HG02588 (cell line): ENCODE measurements at regions not wholly inside any gene's neighbourhood (a gene's known extent, or its start where the extent isn't known, plus 50 kb on each side); places are given as distances from the start of the nearest gene placed in this dataset.
"Not testable (repeated sequence)": the region's sequence is repeated elsewhere in the genome, so short reads cannot be mapped to it uniquely, and the experiment has no call there.

Experiments
- ATAC-seq: cut with Tn5 transposase; IDR thresholded peaks from one replicate; pipeline ENCODE4 v1.9.1; 2021; ENCODE audit warnings: mild to moderate bottlenecking, moderate library complexity; ENCODE audit not compliant: unreplicated experiment

DNA sequence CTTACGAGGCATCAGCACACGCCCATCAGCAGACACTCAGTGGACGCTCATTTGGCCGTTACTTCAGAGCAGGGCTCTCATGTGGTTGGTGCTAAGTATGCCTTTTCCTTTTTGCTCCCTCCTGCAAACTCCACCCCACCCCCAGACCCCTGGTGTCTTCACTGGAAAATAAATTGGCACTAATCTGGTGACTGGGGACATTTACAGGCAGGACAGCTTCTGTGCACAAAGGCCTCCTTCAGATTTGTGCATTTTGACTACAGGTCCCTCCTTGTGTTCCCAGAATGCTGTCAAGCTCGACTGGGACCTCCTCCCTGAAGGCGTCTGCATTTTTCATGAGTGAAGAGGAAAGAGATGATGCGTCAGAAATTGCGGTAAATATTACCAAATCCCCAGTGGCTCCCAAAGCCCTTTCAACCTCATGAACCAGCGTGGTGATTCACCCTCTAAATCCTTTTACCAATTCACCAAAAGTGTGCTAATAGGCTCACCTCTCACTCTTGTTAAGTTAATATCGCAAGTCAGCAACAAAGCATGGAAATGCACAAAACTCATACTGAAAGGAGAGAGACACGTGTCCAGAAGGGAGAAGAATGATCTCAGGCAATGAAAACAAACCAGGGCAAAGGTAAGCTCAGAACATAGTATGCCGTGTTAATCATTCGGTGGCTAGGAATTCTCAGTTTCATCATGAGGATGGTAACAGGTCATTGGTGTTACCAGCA lies 119.0 kb downstream of the NKX6-1 start:
- ATAC-seq: no peak

DNA sequence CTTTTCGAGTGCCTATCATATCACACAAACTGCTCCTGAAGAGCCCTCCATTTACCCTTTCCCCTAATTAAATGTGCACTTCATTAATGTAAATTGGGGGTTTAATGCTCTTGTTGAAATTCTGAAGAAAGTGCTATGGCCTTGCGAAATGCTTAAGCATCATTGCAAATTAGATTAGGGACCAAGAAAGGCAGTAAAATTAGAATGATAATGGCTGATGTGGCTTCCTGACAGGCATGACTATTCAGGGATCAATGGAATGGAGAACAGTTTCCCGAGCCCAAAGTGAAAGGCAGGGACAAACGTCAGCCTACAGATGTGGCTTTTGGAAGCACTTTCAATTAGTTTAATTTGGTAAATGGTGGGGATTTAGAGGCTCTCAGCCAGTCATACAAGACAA lies 120.1 kb downstream of the NKX6-1 start:
- ATAC-seq: no peak

DNA sequence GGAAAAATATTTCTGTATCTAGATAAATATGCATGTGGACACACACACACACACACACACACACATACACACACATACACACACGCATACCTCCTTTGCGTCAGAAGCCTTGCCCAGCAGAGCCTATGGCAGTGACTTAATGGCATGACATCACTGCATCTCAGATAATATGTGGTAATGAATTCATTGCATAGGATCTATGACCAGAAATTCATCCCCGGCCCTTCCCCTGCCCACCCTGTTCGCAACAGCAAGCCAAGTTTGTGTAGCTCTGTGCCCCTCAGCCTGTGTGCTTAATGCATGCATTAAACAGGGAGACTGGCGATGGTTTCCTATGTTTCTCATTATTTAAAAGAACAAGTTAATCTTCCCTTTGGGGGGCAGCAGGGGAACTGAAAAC lies 120.7 kb downstream of the NKX6-1 start:
- ATAC-seq: no peak

DNA sequence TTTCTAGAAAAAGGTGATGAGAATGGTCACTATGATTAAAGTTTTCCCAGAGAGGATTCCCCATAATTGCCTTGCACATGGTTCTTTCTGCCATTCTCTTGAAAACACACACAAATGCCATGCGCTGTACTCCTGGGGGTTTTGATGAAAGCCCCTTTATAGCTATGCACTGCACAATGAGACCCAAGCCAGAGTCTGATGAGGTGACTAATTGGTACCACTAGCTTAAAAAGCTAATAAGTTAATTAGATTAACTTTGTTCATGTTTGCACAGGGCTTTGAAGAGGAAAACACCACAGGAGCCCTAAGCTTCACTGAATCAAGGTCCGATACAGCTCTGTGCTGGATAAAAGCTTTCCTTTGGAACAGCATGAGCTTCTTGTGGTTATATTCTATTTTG lies 132.2 kb downstream of the NKX6-1 start:
- ATAC-seq: no peak

DNA sequence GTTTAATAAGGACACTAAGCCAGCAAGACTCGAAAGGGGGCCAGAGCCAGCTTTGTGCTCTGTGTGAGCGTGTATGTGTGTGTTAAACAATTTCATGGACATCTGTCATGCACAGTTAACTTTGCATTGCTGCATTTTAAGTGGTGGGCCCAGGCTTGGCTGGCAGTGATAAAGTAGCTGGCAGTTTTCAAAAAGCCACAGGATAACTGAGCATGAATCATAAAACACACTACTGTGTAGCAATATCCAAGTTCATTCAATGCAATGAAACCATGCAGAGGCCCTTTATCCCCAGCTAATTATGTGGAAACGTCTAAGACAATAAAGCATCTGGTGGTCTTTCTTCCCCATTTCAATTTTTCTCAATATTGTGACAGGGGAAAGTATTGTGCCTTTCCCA lies 132.9 kb downstream of the NKX6-1 start:
- no peak for ATAC-seq

DNA sequence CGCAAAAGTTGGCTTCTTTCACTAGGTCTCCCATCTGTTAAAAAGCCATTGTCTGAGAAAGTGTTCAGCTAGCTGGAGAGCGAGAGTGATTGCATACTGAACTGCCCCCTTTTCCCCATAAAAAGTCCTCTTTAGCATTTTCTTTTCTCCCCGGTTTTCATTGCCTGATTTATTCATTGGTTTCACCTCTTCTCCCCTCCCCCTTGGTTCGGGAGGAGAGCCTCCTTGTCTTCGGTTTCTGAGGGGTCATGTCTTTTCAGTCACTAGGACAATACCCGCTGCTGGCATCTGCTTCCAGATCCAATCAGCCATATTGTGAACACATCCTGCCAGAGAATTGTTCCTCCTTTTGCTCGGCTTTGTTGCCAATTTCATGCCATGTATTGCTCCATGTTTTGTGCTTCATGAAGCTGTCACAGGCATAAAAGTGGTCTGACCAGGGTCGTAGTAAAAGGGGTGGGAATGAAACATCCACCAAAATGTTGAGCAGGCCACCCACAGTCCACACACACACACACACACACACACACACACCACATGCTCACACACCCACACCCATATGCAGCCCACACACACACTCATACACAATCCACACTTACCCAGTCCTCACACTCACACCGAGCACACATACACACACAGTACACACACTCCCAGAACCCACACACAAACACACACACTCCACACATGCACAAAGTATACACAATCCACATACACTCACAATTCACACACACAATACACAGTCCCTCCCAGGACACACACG lies 136.0 kb downstream of the NKX6-1 start:
- ATAC-seq: no peak

DNA sequence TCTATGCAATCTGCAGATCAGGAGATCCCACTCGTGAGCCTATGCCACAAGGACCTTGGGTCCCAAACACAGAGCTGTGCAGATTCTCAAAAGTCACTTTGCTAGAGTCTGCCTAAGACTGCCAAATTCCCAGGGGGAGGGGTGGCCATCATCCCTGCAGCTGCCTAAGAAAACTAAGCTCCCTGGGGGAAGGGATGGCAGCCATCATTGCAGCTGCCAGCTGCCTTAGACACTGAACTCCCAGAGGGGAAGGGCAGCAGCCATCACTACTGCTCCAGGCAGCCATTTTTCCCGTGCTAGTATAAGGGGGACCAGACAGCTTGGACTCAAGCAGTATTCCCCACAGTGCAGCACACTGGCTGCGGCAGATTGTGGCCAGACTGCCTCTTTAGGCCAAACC lies 156.9 kb downstream of the NKX6-1 start:
- no peak for ATAC-seq

DNA sequence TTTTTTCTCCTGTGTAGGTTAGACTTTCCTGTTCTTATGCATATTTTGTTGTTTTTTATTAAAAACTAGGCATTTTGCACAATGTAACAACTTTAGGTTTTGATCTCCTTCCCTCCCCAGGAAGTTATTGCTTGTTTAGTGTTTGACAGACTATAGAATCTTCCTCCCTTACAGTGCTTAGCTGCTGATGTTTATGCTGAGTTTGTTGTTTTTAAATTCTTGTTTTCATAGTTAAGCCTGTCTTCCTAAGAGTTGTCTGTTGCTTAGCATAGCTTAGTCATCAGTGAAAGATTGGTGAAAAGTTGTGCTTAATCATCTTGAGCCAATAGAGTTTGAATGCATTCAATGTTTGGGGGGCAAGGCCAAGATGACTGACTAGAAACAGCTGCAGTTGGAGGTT lies 157.5 kb downstream of the NKX6-1 start:
- no peak for ATAC-seq

DNA sequence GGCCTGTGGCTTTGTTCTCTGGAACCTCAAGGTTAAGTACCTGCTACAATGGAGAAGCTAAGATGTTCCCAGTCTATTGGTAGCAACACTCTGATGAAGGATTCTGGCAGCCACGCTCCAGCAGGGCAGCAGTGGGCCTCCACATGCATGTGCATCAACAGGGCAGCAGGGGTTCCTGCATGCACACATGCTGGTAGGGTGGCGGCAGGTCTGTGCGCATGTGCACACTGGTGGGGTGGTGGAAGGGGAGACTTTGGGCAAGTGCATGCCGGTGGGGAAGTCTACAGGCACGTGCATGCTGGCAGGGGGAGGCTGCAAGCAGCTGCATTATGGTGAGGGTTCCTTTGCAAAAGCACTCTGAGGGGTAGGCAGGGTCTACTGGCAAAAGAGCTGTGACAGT lies 160.7 kb downstream of the NKX6-1 start:
- ATAC-seq: no peak

DNA sequence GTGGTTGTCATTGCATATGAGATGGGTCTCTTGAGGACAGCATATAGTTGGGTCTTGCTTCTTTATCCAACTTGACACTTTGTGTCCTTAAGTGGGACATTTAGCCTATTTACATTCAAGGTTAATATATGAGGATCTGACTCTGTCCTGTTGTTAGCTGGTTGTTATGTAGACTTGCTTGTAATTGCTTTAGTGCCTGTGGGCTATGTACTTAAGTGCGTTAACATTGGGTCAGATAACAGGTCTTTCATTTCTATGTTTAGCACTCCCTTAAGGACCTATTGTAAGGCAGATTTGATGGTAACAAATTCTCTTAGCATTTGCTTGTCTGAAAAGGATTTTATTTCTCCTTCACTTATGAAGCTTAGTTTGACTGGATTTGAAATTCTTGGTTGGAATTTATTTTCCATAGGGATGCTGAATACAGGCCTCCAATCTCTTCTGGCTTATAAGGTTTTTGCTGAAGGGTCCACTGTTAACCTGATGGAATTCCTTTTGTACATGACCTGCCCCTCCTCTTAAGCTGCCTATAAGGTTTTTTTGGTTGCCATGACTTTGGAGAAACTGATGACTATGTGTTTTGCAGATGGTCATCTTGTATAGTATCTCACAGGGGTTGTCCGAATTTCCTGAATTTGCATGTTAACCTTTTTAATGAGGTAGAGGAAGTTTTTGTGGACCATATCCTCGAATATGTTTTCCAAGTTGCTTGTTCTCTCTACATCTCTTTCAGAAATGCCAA lies 162.0 kb downstream of the NKX6-1 start:
- ATAC-seq: no peak

DNA sequence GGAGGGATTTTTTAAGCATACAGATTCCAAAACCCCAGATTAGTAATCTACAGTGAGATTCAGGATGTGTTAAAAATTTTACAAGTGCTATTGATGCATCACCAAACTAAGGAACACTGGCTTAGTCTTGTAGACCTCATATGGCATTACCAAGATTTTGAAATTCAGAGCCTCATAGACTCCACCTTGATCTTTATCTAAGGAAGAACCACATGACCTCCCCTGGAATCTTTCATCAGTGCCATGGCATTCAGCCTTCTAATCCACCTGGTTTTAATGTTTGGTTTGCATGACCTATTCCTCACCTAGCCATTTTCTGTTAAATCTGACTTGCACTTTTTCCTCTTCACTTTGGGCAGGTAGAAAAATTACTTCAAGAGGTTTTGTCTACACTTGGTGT lies 171.6 kb downstream of the NKX6-1 start:
- no peak for ATAC-seq

DNA sequence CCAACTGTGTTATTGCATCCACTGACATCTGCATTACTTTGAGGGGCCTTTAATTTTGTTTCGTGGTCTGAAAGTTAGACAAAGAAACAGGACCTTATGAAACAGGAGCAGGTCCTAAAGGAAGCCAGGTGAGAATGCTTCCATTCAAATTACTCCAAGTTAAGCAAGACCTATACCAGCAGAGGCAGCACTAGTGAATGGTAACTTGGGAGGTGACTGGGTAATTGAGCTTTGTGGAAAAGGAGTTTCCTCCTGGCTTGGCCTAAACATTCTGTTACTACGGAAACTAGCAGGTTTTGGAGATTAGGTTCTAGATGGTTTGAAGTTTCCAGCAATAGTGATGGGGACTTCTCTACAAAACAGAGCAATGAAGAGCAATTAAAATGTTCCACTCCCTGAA lies 173.5 kb downstream of the NKX6-1 start:
- no peak for ATAC-seq

DNA sequence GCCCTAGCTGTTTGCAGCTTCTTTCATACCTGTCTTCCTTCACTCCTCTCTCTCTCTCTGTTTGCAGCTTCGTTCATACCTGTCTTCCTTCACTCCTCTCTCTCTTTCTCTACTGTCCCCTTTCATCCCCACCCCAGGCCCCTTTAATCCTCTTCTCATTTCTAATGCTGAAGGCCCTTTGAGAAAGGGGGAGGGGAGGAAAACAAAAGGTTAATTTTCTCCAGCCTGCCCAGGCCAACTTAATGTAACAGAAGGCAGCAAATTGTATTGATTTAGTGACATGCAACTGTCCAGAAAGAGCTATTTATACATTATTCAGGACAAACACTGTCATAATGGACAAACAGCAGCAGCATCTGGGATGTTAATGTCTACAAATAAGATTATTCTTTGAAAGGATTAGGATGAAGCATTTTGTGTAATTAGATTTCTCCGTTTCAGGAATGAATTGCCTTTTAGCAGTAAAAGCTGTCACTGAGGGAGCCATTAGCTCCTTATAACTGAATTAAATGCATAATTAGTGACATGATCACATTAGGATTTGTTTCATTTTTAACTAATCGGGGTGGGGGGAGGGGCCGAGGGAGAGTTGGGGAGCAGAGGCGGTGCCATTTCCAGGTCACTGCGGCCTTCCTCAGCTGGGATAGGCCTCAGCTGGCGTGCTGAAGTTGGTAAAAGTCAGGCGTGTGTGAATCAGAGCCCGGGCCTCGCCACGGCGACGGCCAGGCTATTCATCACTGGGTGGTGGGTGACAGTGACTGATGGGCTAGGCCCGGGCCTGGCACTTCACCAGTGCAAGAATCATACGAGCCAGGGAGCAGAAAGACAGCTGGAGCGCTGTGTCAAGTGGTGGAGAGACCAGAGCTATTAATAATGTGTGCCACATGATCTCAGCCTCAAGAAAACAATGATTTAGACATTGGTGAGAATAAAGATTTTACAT lies 174.5 kb downstream of the NKX6-1 start:
- ATAC-seq: no peak

DNA sequence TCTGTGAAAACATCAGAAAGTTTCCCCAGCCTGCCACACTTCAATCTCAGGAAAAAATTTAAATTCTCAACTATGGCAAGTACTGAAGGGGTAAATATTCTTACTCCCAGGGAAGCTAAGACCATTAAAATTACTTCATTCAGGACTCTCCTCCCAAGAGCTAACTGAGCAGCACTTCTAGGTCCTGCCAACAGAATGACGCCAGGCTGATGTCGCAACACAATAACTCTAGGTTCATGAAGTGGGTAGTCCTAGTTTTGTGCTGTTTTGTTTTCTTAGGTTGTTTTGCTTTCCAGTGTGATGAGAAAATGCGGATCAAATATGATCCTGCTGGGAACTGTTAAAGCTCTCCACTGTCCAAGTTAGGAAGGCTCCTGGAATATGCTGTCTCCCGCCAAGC lies 180.0 kb downstream of the NKX6-1 start:
- ATAC-seq: no peak

DNA sequence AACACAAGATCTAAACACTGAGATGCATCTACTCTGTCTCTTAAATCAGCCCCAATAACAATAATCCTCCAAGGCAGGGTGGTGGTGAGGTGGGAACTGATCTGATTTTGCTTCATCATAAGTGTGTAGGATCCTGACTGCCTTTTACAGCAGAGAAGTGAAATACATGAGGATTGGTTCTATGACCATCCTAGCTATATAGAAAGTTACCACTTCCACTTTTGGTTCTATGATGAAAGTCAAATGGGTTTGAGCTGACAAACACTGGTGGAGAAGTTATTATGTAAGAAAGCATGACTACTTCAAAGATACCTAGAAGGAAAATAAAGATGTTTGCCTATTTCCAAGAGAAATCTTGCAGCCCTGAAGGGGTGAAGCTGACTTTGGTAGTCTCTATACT lies 181.6 kb downstream of the NKX6-1 start:
- ATAC-seq: no peak

DNA sequence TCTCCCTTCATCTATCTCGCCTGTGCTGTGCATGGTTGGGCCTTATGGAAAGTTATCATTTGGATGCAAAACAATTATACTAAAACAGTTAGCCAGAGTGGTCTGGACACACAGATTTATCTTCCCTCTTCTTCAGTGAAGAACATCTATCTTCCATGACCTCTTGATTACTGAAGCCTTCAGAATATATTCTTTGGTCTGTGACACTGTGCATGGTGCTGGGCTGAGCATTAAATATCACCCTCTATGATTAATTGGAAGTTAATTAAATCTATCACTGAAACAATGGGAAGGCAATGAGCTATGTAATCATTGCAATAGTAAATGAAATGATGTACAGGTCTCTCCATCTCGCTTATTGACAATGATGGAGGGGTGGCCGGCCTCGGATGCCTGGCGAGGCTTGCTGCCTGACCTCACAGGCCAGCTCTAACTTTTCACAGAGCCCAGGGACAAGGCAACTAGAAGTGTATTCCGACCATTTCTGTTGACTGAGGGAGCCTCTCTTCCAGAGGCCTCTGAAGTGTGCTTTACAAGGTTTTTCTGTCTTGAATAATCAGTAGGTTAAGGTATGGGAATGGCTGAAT lies 186.6 kb downstream of the NKX6-1 start:
- no peak for ATAC-seq

DNA sequence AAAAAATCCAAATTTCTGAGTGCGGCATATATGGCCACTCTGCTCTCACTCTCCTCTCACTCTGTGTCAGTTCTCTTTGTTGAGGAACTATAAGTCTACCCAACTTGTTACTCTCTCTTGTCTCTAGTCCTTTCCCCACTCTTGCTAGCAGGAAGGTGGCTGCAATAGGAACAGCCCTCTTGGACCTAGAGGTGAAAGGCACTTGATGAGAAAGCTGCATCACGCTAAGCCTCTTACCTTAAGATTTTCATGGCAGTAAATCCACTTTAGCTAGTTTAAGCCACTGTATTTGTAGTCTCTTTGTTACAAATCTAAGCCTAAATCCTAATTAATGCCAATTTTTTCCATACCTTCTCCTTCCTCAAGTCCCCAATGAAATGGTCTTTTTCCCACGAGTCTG lies 189.9 kb downstream of the NKX6-1 start:
- no peak for ATAC-seq

DNA sequence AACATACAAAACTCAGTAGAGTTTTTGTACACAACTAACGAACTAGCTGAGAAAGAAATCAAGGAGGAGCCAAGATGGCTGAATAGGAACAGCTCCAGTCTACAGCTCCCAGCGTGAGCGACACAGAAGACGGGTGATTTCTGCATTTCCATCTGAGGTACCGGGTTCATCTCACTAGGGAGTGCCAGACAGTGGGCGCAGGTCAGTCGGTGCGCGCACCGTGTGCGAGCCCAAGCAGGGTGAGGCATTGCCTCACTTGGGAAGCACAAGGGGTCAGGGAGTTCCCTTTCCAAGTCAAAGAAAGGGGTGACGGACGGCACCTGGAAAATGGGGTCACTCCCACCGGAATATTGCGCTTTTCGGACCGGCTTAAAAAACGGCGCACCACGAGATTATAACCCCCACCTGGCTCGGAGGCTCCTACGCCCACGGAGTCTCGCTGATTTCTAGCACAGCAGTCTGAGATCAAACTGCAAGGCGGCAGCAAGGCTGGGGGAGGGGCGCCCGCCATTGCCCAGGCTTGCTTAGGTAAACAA lies 200.3 kb downstream of the NKX6-1 start:
- not testable (repeated sequence) for ATAC-seq

DNA sequence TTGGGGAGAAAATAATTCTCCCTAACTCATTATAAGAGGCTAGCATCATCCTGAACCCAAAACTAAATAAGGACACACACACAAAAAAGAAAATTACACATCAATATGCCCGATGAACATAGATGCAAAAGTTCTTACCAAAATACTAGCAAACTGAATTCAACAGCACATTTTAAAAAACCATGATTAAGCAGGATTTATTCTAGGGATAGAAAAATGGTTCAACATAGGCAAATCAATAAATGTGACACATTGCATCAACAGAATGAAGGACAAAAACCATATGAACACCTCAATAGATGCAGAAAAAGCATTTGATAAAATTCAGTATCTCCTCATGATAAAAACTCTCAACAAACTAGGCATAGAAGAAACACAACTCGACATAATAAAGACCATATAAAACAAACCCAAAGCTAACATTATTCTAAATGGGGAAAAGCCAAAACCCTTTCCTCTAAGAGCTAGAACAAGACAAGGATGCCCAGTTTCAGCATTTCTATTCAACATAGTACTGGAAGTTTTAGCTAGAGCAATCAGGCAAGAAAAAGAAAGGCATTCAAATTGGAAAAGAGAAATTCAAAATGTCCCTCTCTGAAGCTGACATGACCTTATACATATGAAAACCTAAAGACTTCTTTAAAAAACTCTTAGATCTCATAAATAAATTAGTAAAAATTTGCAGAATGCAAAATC lies 200.9 kb downstream of the NKX6-1 start:
- no peak for ATAC-seq

DNA sequence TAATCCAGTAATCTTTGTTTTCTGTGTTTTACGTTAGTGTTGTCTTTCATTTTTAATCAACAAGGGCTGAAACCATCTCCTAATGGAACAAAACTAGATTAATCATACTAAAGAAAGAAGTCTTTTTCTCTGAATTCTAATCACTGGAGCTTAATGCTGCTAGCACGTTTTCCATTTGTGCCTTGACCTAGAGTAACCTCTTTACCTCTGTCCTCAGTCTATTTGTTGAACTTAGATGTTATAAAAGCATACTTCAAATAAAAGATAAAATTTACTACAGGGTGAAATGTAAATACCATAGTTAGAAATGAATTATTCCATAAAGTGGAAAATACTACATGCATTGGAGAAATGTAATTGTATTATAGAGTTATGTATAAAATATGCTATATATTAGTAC lies 207.1 kb downstream of the NKX6-1 start:
- no peak for ATAC-seq
